DMS153 (cell line): ENCODE measurements at regions not wholly inside any gene's neighbourhood (a gene's known extent, or its start where the extent isn't known, plus 50 kb on each side); places are given as distances from the start of the nearest gene placed in this dataset.
"Not testable (repeated sequence)": the region's sequence is repeated elsewhere in the genome, so short reads cannot be mapped to it uniquely, and the experiment has no call there.

Experiments used
- DNase-seq: peaks from one replicate; lab custom pipeline; 2025; lab: John Stamatoyannopoulos, UW

GRCh38 chr6:105713474-105714118 is 310.7 kb upstream of the PREP start:
- no peak for DNase-seq

GRCh38 chr6:105711216-105711615 is 308.3 kb upstream of the PREP start:
- DNase-seq, result no peak

- no peak for DNase-seq
Measured at GRCh38 chr6:105705608-105706007, 302.7 kb upstream of the PREP start.

- no peak for DNase-seq
Measured at GRCh38 chr6:105695461-105695860, 292.6 kb upstream of the PREP start.

GRCh38 chr6:105692613-105693215 is 289.8 kb upstream of the PREP start:
- DNase-seq, result peak; percentile 13

GRCh38 chr6:105691971-105692370 is 289.1 kb upstream of the PREP start:
- DNase-seq, result no peak

- DNase-seq, result no peak
Measured at GRCh38 chr6:105691081-105691480, 288.2 kb upstream of the PREP start.

- DNase-seq, result no peak
Measured at GRCh38 chr6:105688573-105688972, 285.7 kb upstream of the PREP start.

- DNase-seq, result not testable (repeated sequence)
Measured at GRCh38 chr6:105686793-105687192, 283.9 kb upstream of the PREP start.

- no peak for DNase-seq
Measured at GRCh38 chr6:105681061-105681460, 278.2 kb upstream of the PREP start.

GRCh38 chr6:105680131-105680530 is 277.2 kb upstream of the PREP start:
- DNase-seq, result no peak

GRCh38 chr6:105678516-105678915 is 275.6 kb upstream of the PREP start:
- no peak for DNase-seq

GRCh38 chr6:105677671-105678475 is 275.0 kb upstream of the PREP start:
- DNase-seq, result no peak

- no peak for DNase-seq
Measured at GRCh38 chr6:105676857-105677256, 274.0 kb upstream of the PREP start.

GRCh38 chr6:105675715-105676397 is 273.0 kb upstream of the PREP start:
- peak; percentile 91 for DNase-seq

- not testable (repeated sequence) for DNase-seq
Measured at GRCh38 chr6:105672856-105673538, 270.1 kb upstream of the PREP start.

- DNase-seq, result no peak
Measured at GRCh38 chr6:105669232-105669631, 266.4 kb upstream of the PREP start.

- DNase-seq, result no peak
Measured at GRCh38 chr6:105667056-105667455, 264.2 kb upstream of the PREP start.

GRCh38 chr6:105664931-105665330 is 262.0 kb upstream of the PREP start:
- no peak for DNase-seq

GRCh38 chr6:105651969-105652368 is 249.1 kb upstream of the PREP start:
- DNase-seq, result no peak

- DNase-seq, result no peak
Measured at GRCh38 chr6:105650347-105650746, 247.5 kb upstream of the PREP start.

- no peak for DNase-seq
Measured at GRCh38 chr6:105649192-105649591, 246.3 kb upstream of the PREP start.
